Eye (tissue), 1 donor: ENCODE measurements at regions not wholly inside any gene's neighbourhood (a gene's known extent, or its start where the extent isn't known, plus 50 kb on each side); places are given as distances from the start of the nearest gene placed in this dataset.

Experiments
- DNase-seq: peaks from one replicate; pipeline ENCODE4 v3.0.0-alpha.2; 2015

DNA sequence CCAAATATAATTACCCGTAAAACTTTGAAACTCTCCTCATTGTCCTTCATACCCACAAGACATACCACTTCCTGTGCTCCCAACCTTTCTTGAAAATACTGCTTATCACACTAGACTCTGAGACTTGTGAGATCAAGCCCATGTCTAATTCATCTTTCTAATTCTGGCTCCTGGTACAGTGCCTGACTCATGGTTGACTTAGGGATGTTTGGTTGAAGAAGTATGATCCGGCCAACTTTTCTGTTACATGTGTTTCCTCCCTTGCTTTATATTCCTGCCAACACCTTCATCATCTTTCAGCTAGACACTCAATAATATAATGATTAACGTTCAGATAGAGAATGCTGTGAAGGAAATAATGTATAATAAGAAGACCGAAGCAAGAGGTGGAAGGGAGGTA is 58.2 kb downstream of the MEX3B start:
- DNase-seq, result no peak

DNA sequence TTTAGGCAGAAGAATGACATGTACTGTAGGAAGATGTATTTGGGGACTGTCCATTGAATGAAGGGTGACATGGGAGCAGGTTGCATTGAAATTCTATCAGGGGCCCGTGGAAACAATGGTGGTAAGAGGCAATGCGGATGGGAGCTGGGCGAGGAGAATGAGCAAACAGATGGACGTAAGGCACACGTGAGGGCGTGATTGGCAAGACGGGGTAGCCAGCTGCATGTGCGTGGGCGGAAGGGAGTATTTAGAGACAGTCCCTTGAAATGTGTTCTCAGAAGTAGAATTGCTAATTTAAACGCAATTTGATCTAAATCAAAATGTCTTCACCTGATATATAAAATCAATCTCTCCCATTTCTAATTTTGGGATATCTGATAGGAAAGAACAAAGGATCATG is 62.3 kb downstream of the MEX3B start:
- DNase-seq, result no peak

DNA sequence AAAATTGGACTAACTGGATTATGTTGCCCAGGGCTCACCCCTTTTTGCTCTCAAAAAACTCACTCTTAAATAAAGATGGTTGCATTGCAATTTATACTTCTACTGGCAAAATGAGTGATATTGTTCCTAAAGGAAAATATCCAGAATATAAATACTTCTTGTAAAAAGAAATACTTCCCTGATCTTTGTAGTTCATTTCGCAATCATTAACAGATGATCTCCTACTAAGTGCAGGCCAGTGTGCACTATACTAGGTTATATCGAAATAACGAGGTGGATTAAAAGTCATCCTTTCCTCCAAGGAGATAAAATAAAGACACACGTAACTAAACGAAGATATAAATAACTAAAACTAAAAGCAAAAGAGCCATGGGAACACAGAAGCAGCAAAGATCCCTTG is 63.0 kb downstream of the MEX3B start:
- no peak for DNase-seq

DNA sequence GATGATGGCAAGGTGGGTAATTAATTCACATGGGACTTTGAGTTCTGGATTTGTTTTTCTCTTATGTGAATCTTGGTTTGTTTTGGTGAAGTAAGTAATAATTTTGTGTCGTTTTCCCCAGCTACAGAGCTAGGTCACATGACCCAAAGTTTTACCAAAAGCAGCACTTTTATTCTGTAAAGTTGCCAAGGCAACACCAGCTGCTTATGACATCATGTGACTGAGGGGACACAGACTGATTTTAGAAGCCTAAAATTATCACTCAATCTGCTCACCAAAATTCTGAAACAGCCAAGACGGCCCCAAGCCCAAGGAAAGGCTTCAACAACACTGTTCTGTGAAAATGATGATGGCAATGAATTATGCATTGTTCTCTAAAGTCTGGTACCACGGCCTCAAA is 63.9 kb downstream of the MEX3B start:
- DNase-seq, result peak; percentile 28

DNA sequence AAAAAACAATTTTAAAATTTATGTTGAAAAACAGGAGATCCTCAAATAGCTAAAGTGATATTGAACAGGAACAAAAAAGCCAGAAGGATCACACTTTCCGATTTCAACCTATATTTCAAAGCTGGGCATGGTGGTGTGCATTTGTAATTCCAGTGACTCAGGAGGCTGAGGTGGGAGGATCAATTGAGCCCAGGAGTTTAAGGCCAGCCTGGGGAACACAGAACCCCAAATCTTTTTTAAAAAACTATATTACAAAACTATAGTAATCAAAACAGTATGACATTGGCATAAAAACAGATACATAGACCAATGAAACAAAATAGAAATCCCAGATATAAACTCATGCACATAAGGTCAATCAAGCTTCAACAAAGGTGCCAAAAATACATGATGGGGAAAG is 68.4 kb downstream of the MEX3B start:
- no peak for DNase-seq

- DNase-seq, result no peak
Measured at GRCh38 chr15:81968691-81969090, 77.1 kb downstream of the MEX3B start.

DNA sequence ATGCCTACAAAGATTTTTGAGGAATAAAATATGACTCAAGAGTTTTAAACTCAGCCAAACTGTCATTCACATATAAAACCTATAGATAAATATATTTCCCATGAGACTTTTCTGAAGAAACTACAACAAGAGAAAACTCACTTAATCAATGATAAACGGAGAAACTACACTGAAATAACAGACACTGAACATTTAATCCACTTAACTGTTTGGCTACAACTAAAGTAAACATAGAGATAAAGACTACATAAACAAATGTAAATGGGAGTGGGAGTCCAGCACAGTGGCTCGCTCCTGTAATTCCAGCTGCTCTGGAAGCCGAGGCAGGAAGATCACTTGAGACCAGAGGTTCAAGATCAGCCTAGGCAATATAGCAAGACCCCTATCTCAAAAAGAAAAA is 79.2 kb downstream of the MEX3B start:
- no peak for DNase-seq

DNA sequence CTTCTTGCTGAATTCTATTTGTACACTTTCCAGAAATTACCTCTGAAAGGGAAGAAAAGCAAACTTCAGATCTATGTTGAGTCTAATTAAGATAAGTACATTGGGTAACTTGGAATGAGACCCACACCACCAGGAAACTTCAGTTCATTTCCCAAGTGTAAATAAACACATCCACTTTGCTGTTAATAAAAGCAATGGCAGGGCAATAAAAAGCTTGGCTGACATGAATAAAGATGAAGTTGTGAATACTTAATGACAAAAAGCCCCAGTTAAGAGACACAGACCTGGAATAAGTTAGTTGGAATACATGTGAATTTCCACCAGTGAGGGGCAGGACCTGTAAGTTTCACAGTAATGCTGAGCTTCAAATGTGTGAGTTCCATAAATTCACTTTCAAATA is 83.3 kb downstream of the MEX3B start:
- DNase-seq, result no peak

GRCh38 chr15:81959196-81959595 is 86.6 kb downstream of the MEX3B start:
- no peak for DNase-seq

- DNase-seq, result no peak
Measured at GRCh38 chr15:81957698-81958097, 88.1 kb downstream of the MEX3B start.

- no peak for DNase-seq
Measured at GRCh38 chr15:81955382-81956062, 90.3 kb downstream of the MEX3B start.

- DNase-seq, result no peak
Measured at GRCh38 chr15:81954158-81954783, 91.5 kb downstream of the MEX3B start.

- DNase-seq, result no peak
Measured at GRCh38 chr15:81950841-81951414, 94.9 kb downstream of the MEX3B start.

GRCh38 chr15:81948751-81949150 is 97.1 kb downstream of the MEX3B start:
- no peak for DNase-seq

DNA sequence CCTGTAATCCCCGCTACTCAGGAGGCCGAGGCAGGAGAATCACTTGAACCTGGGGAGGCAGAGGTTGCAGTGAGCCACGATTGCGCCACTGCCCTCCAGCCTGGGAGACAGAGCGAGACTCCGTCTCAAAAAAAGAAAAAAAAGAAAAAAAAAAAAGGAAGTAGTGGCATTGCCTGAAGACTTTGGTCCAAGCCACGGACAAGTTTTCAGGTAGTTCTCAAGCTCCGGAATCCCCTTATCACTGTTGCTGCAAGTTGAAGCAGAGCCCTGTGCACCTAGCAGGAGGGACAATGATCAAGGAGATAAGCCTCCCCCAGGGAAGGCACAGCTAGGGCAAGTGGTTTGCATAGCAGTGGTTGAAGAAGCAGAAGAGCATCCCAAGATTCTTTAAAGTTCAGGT is 97.6 kb downstream of the MEX3B start:
- DNase-seq, result no peak

DNA sequence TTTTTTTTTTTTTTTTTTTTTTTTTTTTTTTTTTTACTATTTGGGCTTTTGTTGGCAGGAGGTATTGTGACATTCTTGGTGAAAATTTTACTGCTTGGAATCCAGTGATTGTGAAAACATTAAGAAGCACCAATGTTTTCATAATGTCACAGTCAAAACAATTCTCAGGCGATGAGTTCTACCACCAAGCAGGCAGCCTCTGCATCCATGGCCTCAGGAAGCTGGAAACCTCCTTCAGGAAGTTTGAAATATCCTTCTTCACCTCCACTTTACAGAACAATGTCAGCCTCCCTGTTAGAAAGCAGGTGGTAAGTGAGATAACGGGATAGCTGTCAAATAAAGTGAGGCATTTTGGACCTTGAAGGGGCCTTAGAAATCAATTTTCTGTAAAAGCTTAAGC is 98.3 kb downstream of the MEX3B start:
- DNase-seq, result no peak

DNA sequence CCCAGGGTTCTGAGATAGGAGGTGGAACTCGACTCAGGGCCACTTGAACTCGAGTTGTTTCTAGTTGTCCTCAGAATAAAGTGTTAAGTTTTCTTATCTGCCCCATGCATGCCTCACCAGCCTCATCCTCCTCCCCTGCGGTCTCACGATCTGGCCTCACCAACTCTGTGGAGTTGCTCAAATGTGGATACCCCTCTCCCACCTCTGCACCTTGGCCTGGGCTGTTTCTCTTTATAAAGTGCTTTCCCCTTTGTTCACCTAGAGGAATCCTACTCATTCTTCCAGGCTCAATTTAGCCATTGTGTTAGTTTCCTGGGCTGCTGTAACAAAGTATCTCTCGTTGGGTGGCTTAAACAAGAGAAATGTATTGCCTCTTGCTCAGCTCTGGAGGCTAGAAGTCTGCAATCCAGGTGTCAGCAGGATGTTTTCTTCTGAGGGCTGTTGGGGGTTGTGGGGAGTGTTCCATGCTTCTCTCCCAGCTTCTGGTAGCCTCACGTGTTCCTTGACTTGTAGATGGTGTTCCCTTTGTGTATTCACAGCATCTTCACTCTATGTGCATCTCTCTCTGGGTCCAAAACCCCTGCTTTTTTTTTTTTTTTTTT is 100.7 kb downstream of the MEX3B start:
- no peak for DNase-seq

- DNase-seq, result no peak
Measured at GRCh38 chr15:81942655-81943195, 103.1 kb downstream of the MEX3B start.

DNA sequence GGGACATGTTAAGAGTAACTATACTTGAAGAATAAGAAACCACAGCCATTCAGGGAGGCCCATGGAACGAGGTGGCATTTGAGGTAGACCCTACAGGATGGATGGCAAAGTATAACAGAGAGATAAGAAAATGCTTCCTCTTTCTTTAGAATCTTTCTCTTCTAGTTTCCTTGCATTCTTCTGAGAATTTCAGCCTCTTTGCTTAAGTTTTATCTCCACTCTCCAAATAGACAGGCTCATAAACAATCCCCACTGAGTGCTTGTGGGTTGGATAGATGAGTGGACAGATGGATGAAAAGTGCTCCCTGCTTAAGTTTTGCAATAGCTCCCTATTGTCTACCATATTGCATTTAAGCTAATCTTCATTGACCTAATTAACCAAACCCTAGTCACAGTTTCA is 103.7 kb downstream of the MEX3B start:
- DNase-seq, result no peak

- DNase-seq, result peak; percentile 24
Measured at GRCh38 chr15:81941479-81941878, 104.3 kb downstream of the MEX3B start.

- peak; percentile 41 for DNase-seq
Measured at GRCh38 chr15:81940467-81941451, 105.1 kb downstream of the MEX3B start.

- DNase-seq, result no peak
Measured at GRCh38 chr15:81939604-81940440, 106.0 kb downstream of the MEX3B start.
